Nephron (organoid): ENCODE measurements at regions not wholly inside any gene's neighbourhood (a gene's known extent, or its start where the extent isn't known, plus 50 kb on each side); places are given as distances from the start of the nearest gene placed in this dataset.

Experiments
- H3K27ac Mint-ChIP-seq, 3 experiments: 2 replicates each; pipeline ENCODE4 v1.8.0; 2020; ENCODE audit warnings: mixed read lengths in 3 of 3, mild to moderate bottlenecking in 2 of 3, moderate library complexity in 1 of 3
- H3K27me3 Mint-ChIP-seq: 2 replicates; pipeline ENCODE4 v1.8.0; 2021; ENCODE audit warnings: low read depth, mild to moderate bottlenecking, moderate library complexity, mixed read lengths
- H3K36me3 Mint-ChIP-seq: 2 replicates; pipeline ENCODE4 v1.8.0; 2020; ENCODE audit warnings: low read depth, mixed read lengths
- H3K4me1 Mint-ChIP-seq: 2 replicates; pipeline ENCODE4 v1.8.0; 2020; ENCODE audit warnings: mixed read lengths
- H3K4me3 Mint-ChIP-seq, 3 experiments: 2 replicates each; pipeline ENCODE4 v1.8.0; 2020; ENCODE audit warnings: mild to moderate bottlenecking in 3 of 3, mixed read lengths in 3 of 3, moderate library complexity in 2 of 3
- H3K9me3 Mint-ChIP-seq: 2 replicates; pipeline ENCODE4 v1.8.0; 2020; ENCODE audit warnings: mixed read lengths
- CTCF ChIP-seq, 3 experiments: fragments of 200-600 bp; sonication (generic); IDR thresholded peaks; one replicate each; pipeline ENCODE4 v1.5.0; 2021; ENCODE audit warnings: antibody characterized with exemption in 3 of 3; ENCODE audit not compliant: unreplicated experiment in 3 of 3

GRCh38 chr3:78406396-78406795 lies 1361.4 kb downstream of the ROBO1 start:
- Mint-ChIP-seq H3K9me3 (no peaks in the 10 kb centered on the region), H3K4me3 (no peak overlapping the region), H3K36me3 (no peaks in the 10 kb centered on the region), H3K27me3 (peaks cover 3% of the 10 kb centered on the region), H3K4me1 (no peaks in the 10 kb centered on the region), H3K27ac (no peak overlapping the region)
- no peak for TF ChIP-seq CTCF (IDR thresholded peaks at IDR 0.05; ENCODE audit: unreplicated experiment in 3 of 3)

- Mint-ChIP-seq H3K36me3 (no peaks in the 10 kb centered on the region), H3K4me3 (no peak overlapping the region), H3K27me3 (no peaks in the 10 kb centered on the region), H3K27ac (no peak overlapping the region), H3K9me3 (no peaks in the 10 kb centered on the region), H3K4me1 (no peaks in the 10 kb centered on the region)
- no peak for TF ChIP-seq CTCF (IDR thresholded peaks at IDR 0.05; ENCODE audit: unreplicated experiment in 3 of 3)
Observed at GRCh38 chr3:78410077-78410476, 1357.7 kb downstream of the ROBO1 start.

- Mint-ChIP-seq H3K27me3 (no peaks in the 10 kb centered on the region), H3K4me1 (no peaks in the 10 kb centered on the region), H3K9me3 (no peaks in the 10 kb centered on the region), H3K27ac (no peak overlapping the region), H3K4me3 (no peak overlapping the region), H3K36me3 (no peaks in the 10 kb centered on the region)
- no peak for TF ChIP-seq CTCF (IDR thresholded peaks at IDR 0.05; ENCODE audit: unreplicated experiment in 3 of 3)
Observed at GRCh38 chr3:78414261-78414660, 1353.5 kb downstream of the ROBO1 start.

DNA sequence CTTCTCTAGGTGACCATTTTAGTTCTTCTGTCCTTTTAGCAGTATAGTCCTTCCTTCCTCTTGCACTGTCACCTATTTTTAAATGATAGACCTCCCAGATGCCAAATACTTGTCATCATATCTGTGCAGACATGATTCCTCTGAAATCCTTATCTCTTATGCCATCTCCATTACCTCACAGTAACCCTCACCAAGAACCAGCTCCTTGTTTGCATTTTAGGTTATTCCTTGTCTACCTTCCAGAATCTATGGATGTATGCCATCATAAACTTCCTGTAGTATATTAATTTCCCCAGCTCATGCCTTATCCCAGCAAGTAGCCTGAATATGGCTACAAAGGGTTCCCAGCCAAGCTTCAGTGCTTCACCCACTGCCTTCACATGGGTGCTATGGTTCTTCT lies 1347.2 kb downstream of the ROBO1 start:
- H3K27ac Mint-ChIP-seq, result no peak overlapping the region
- H3K36me3 Mint-ChIP-seq, result no peaks in the 10 kb centered on the region
- no peaks in the 10 kb centered on the region for H3K9me3 Mint-ChIP-seq
- H3K27me3 Mint-ChIP-seq, result no peaks in the 10 kb centered on the region
- no peak for TF ChIP-seq CTCF (IDR thresholded peaks at IDR 0.05; ENCODE audit: unreplicated experiment in 3 of 3)
- H3K4me3 Mint-ChIP-seq, result no peak overlapping the region
- no peaks in the 10 kb centered on the region for H3K4me1 Mint-ChIP-seq

DNA sequence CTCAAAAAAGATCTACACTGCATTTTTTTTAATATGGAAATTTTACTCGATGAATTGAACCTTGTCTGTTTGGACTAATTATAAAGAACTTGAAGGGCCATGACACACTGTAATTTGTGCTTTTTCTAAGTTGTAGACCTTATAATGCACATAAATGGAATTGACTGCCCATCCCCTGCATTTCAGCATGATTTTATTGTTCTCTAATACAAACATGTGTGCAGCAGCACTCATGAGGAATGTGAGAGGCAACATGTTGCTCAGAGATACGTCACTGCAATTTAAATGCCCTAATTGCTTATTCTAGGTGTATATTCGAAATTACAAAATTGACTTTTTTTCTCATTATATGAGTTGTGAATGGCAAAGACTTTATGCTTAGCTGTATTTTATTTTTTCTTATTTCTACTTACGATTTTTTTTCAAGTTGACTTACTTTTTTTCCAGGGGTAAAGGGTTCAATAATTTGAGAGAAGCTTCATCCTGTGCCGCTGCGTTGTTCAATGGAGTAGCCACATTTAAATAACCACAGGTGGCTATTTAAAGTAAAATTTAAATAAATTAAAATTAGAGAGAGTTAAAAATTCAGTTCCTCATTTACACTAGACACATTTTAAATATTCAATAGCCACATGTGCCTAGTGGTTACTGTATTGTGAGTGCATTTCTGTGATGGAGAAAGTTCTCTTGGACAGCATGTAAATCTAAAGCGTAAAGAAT lies 1346.4 kb downstream of the ROBO1 start:
- no peak overlapping the region for H3K27ac Mint-ChIP-seq
- H3K9me3 Mint-ChIP-seq, result no peaks in the 10 kb centered on the region
- no peak overlapping the region for H3K4me3 Mint-ChIP-seq
- no peaks in the 10 kb centered on the region for H3K36me3 Mint-ChIP-seq
- no peak for TF ChIP-seq CTCF (IDR thresholded peaks at IDR 0.05; ENCODE audit: unreplicated experiment in 3 of 3)
- no peaks in the 10 kb centered on the region for H3K4me1 Mint-ChIP-seq
- H3K27me3 Mint-ChIP-seq, result no peaks in the 10 kb centered on the region

DNA sequence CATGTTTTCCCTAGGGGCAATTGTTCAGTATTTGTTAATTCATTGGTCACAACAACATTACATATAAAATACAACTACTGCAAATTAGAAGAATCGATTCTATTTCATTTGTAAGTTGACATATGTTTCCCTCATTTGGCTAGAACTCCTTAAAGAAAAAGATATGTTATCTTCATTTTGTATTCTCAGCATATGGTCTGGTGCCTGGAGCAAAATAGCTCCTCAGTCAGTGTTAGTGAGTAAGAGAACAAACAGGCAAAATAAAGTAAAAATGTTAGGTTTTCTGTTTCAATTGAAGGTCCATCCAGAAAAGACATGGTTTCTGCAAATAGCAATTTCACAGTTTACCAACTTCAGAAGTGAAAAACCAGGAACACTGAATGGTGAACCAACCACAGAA lies 1343.1 kb downstream of the ROBO1 start:
- TF ChIP-seq CTCF (IDR thresholded peaks at IDR 0.05; ENCODE audit: unreplicated experiment in 3 of 3), result no peak
- no peaks in the 10 kb centered on the region for H3K36me3 Mint-ChIP-seq
- H3K27me3 Mint-ChIP-seq, result no peaks in the 10 kb centered on the region
- no peaks in the 10 kb centered on the region for H3K9me3 Mint-ChIP-seq
- H3K4me1 Mint-ChIP-seq, result no peaks in the 10 kb centered on the region
- no peak overlapping the region for H3K4me3 Mint-ChIP-seq
- no peak overlapping the region for H3K27ac Mint-ChIP-seq
